Transverse colon (tissue), 4 donors: ENCODE measurements at regions not wholly inside any gene's neighbourhood (a gene's known extent, or its start where the extent isn't known, plus 50 kb on each side); places are given as distances from the start of the nearest gene placed in this dataset.

Experiments used
- CTCF ChIP-seq, 5 experiments: fragments of 200-600 bp in 3 of 5; fragments of 450-650 bp in 2 of 5; sonication (generic) in 3 of 5; IDR thresholded peaks; 1 replicate in 2 of 5; 2 replicates in 3 of 5; pipeline ENCODE4 v1.5.1; 2016 to 2017; ENCODE audit warnings: antibody characterized with exemption in 5 of 5, inconsistent platforms in 3 of 5, mild to moderate bottlenecking in 2 of 5, moderate library complexity in 1 of 5
- EP300 ChIP-seq: sonication (generic); formaldehyde crosslinking; IDR thresholded peaks from one replicate; pipeline ENCODE4 v1.6.1; 2017; ENCODE audit warnings: antibody characterized with exemption, low read depth
- POLR2A ChIP-seq: fragments of 450-650 bp; IDR thresholded peaks from one replicate; pipeline ENCODE4 v1.6.1; 2016; ENCODE audit warnings: antibody characterized with exemption, mild to moderate bottlenecking, moderate library complexity
- POLR2AphosphoS5 ChIP-seq, 3 donors: sonication (generic); formaldehyde crosslinking; IDR thresholded peaks; one replicate each; pipeline ENCODE4 v1.6.1; 2016; ENCODE audit warnings: antibody characterized with exemption in 3 of 3

- TF ChIP-seq POLR2AphosphoS5 (IDR thresholded peaks at IDR 0.05): no peak
- no peak for TF ChIP-seq CTCF (IDR thresholded peaks at IDR 0.05)
- TF ChIP-seq POLR2A: no peak
- no peak for TF ChIP-seq EP300
These were observed 241.8 kb upstream of the FOXQ1 start for GRCh38 chr6:1070085-1070521.
